NCI-H446 (cell line): ENCODE measurements at regions not wholly inside any gene's neighbourhood (a gene's known extent, or its start where the extent isn't known, plus 50 kb on each side); places are given as distances from the start of the nearest gene placed in this dataset.
"Not testable (repeated sequence)": the region's sequence is repeated elsewhere in the genome, so short reads cannot be mapped to it uniquely, and the experiment has no call there.

Source experiments
- DNase-seq, 2 experiments: peaks; one replicate each; lab custom pipeline; 2025; lab: John Stamatoyannopoulos, UW

DNA sequence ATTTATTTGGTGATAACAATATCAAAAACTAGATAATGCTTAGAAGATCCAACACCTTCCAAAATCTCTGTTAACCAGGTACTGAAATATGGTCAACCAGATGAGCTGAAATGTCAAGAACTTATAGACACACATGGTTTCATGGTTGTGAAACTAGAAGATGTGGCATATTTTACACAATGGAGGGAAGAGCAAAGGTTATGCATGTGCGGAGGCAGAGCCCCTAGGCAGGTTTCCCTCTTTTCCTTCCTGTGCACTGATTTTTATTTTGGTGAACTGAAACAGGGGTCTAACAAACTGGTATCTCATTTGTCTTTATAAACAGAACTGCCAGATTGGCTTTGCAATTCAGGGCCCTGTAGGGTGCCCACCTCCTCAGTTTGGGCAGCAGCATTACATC, 91.6 kb downstream of the PRL start:
- DNase-seq, result no peak

DNA sequence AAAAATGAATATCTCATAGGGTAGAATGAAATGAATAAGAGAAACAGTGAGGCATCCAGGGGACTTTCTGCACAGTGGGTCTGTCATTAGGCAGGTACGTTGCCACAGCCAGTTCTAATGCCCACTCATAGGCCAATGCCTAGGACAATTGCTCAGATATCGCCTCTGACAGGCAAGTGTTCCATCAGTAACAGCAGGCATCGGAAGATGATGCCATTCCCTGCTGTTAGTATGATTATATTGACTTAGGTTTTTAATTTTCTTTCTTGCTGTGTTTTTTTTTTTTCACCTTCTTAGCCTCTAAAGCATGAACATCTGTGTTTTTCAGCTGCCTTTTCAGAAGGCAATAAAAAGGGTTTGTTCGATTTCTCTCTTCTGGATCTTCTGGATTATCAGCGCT, 90.7 kb downstream of the PRL start:
- no peak for DNase-seq

DNA sequence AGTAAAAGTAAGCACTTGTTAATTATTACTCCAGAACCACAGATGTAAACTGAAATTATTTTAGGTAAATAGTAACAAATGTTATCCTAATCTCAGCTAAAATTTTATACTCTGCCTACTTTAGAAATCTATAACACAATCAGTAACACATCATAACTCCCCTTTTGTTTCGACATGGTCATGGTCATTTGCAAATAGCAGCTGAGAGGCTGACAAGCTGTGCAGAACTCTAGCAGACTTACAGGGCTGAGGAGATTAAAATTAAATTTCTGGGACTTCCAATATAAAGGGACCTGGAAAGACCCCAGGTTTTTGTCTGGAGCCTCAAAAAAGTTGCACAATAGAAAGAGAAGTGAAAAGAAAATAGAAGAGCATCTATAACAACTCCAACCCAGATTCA, 88.8 kb downstream of the PRL start:
- DNase-seq, result no peak

DNA sequence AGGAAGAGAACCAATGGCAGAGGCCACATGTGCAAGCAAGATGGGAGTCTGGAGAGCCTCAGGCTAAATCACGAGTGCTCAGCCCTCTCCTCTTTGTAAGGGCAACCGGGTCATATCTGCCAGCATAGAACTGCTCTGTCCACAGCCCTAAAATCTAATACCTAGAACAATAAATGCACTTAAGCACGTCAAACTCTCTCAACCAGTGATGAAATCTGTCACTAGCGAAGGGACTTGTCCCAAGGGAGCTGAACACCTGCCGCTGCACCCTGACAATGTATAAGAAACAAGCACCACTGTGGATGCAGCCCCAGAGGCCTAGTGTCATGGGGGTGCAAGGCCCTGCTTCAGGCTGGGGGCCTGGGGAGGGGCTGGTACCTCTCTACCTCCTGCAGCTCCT, 82.5 kb downstream of the PRL start:
- no peak for DNase-seq

DNA sequence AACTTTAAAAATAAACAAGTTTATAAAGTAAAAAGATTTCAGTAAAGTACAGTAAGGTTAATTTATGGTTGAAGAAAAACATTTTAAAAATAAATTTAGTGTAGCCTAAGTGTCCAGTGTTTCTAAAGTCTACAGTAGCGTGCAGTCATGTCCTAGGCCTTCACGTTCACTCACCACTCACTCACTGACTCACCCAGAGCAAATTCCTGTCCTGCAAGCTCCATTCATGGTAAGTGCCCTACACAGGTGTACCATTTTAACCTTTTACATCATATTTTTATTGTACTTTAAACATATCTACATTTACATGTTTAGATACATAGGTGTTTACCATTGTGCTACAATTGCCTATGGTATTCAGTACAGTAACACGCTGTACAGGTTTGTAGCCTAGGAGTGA, 81.4 kb downstream of the PRL start:
- not testable (repeated sequence) for DNase-seq

DNA sequence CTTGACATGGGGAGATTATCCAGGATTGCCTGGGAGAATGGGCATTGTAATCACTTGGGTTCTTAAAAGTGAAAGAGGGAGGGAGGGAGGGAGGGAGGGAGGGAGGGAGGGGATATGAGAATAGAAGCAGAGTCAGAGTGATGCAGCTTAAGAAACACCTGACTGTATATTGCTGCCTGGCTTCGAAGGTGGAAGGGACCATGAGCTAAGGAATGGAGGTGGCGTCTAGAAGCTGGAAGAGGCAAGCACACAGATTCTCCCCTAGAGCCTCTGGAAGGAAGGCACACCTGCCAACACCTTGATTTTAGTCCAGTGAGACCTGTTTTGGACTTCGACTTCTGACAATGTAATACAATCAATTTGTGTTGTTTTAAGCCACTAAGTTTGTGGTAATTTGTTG, 78.4 kb downstream of the PRL start:
- DNase-seq, result no peak

DNA sequence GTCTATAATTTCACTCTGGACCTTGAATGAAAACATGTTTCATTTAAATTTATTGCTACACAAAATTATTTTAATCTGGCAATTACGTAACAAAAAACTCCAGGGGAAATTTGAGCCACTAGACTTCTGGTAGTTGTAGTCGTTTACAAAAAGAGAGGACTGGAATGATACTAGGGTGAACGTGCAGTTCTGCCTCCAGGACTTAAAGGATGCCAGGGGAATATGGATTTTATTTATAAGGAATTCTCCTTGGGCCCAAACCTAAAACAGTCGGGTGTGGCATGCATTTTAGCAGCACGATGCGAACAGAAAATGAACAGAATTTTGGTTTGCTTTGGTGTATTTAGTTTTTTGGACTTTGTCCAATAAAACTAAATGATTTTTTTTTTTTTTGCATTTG, 76.9 kb downstream of the PRL start:
- no peak for DNase-seq

DNA sequence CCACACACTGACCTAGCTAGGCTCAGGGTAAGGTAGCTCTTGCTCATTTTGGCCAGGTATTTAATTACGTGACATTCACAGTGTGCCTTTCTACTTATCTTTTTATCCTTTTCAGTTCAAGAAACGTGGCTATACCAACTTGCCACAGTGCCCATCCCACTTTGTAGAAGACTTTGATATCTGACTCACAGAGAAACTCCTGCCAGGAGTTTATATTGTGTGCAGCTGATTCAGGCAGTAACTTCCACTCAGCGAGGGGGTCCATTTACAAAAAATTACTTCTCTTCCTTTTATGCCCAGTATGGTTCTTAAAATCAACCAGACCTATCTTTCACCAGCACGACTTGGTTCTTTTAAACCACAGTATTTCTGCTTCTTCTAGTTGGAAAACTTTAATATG, 75.6 kb downstream of the PRL start:
- no peak for DNase-seq

DNA sequence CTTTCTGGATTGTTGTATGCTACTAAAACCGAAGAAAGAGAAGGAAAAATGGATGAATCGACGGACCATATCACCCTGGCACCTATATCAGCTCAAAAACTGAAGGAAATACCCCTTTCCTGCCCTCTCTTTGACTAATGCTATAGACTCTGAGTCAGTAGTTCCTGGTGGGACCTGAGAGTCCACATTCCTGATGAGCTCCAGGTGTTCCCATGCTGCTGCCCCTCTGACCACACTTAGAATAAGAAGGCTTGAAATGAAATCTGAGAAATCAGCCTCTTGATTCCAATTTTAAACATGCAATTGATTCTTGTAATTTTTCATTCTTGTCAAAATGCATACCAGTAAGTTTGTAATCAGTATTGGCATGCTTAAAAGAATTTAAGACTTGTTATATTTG, 75.2 kb downstream of the PRL start:
- no peak for DNase-seq

DNA sequence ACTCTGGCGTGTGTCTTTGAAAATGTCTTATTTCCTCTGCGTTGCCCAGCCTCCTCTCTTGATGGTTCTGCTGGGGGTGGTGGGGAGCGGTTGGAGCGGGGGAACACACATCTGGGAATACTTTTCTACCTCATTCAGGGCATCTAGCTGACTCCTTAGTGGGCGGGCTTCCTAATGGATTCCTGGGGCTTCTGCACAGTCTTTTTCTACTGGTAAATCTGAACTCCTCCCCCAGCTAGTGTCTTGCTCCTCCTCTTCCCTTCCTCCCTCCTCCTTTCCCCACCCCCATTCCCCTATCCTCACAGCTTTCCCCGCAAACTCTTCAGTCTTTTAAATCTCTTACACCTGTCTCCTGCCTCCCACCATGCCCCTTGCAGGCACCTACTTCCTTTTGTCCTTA, 74.4 kb downstream of the PRL start:
- DNase-seq, result no peak

DNA sequence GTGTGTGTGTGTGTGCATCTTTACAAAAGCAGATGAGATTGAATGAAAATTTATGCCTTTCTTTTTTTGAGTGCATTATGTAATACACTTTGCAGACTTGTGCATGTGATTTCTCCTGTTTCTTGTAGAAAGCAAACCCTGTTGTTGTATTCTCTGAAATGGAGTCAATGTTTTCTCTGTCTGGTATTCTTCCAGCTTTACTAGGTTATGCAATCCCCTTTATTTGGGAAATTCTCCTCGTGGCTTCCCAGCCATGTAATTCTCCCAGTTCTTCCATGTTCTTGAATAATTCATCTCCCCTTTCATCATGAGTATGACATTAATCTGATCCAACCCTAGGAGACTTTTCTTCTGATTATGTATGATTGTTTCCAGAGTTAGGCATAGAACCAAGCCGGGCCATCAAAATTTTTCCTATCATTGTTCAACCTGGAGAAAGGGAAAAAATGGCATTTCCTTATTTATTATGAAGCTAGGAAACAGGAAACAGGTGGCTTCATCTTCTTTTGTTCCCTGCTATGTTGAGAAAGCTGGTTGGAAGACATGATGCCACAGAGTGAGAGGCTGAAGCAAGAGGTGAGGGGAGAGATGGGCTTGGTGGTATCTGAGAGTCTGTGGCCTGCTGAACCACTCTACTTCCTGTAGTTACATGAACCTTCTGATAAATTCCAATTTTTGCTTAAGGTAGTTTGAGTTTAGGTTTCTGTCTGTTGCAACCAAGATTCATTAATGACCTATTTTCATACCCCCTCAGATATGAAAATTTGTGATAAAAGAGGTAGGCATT, 68.8 kb downstream of the PRL start:
- DNase-seq, result no peak

DNA sequence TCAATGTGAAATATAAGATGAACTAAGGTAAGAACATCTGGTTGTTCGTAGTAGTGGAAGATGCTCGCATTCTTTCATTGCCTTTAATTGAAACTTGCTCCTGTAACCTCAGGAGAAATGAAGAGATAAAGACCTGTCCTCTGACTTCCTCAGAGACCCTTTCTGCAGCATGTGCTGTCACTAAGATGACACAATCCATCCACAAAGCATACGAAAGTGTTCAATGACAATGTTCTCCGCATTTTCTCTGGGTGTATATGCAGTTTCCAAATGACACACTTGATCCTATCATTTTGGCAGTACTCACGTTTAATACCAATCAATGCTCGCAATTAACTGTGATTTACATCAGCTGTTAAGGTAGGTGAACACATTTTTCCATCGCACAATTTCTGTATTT, 65.8 kb downstream of the PRL start:
- DNase-seq, result no peak

DNA sequence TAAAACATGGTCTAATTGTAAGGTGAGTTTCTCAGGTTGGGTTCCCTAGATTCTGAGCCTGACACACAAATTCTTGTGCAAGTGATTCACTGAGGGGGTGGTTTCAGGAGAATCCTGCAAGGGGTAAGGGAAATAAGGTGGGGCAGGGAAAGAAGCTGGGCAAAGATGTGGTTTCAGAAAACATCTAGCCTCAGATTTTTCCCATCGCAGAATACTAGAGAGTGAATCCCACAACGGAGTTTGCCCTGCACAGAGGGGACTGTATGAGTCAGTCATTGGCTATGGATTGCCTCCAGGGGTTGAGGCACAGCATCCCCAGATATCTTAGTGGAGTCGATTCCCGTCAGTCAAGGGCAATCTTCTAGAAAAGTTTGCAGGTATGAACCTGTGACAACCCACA, 65.2 kb downstream of the PRL start:
- no peak for DNase-seq

DNA sequence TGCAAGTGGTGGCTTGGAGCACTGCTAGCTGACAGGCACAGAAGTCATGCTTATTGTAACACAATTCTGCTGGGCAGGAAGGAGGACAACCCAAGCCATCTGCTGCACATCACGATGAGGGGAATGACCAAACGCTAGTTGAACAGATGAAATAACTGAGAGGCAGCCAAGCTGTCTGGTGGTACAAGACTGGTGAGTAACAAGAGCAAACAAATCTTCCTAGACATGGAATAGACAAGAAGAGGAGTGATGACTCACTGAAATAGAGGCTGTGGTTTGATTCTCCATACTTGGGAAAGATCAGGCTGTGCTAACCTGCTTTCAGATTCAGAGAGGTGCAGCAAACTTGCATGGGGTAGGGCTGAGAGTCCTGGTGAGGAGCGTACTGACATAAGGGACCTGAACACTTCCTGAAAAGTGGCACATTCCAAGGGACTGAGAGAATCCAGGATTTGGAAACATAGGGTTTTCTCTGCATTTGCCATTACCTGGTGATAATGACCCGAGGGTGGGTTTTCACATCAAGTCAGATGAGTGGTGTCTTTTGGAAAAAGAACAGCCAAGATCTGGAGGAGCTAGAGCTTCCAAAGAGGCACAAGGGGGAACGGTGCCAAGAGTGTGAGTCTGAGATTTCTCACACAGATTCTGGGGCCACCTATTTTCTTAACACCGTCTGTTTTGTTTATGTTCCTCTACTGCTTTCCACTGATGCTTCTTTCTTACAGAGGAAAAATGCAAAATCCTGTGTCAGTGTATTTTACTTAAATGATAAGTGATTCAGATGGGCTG, 60.0 kb downstream of the PRL start:
- DNase-seq, result peak; percentile 22 to 86
